ENCODE measurements at regions not wholly inside any gene's neighbourhood (a gene's known extent, or its start where the extent isn't known, plus 50 kb on each side); places are given as distances from the start of the nearest gene placed in this dataset.

GRCh38 chr18:78837754-78838153 is 141.9 kb upstream of the SALL3 start:
- no peak for DNase-seq (ENCODE audit: low read depth)
- H3K4me3 ChIP-seq (replicated peaks; ENCODE audit: low read depth, low read length), result no peak overlapping the region
- TF ChIP-seq CTCF (IDR thresholded peaks at IDR 0.05; ENCODE audit: low read length, missing control alignments), result no peak

- H3K4me3 ChIP-seq (replicated peaks; ENCODE audit: low read depth, low read length), result no peak overlapping the region
- DNase-seq (ENCODE audit: low read depth), result no peak
- TF ChIP-seq CTCF (IDR thresholded peaks at IDR 0.05; ENCODE audit: low read length, missing control alignments), result no peak
Measured at GRCh38 chr18:78838183-78838582, 141.4 kb upstream of the SALL3 start.

- H3K4me3 ChIP-seq (replicated peaks; ENCODE audit: low read depth, low read length), result no peak overlapping the region
- no peak for DNase-seq (ENCODE audit: low read depth)
- TF ChIP-seq CTCF (IDR thresholded peaks at IDR 0.05; ENCODE audit: low read length, missing control alignments), result no peak
Measured at GRCh38 chr18:78849046-78849445, 130.6 kb upstream of the SALL3 start.

GRCh38 chr18:78849458-78849857 is 130.2 kb upstream of the SALL3 start:
- no peak for DNase-seq (ENCODE audit: low read depth)
- no peak for TF ChIP-seq CTCF (IDR thresholded peaks at IDR 0.05; ENCODE audit: low read length, missing control alignments)
- H3K4me3 ChIP-seq (replicated peaks; ENCODE audit: low read depth, low read length), result no peak overlapping the region

- no peak for TF ChIP-seq CTCF (IDR thresholded peaks at IDR 0.05; ENCODE audit: low read length, missing control alignments)
- DNase-seq (ENCODE audit: low read depth), result no peak
- no peak overlapping the region for H3K4me3 ChIP-seq (replicated peaks; ENCODE audit: low read depth, low read length)
Measured at GRCh38 chr18:78853341-78853740, 126.3 kb upstream of the SALL3 start.

GRCh38 chr18:78855188-78855587 is 124.4 kb upstream of the SALL3 start:
- DNase-seq (ENCODE audit: low read depth), result no peak
- TF ChIP-seq CTCF (IDR thresholded peaks at IDR 0.05; ENCODE audit: low read length, missing control alignments), result no peak
- no peak overlapping the region for H3K4me3 ChIP-seq (replicated peaks; ENCODE audit: low read depth, low read length)

GRCh38 chr18:78856569-78857313 is 122.9 kb upstream of the SALL3 start:
- no peak for DNase-seq (ENCODE audit: low read depth)
- no peak for TF ChIP-seq CTCF (IDR thresholded peaks at IDR 0.05; ENCODE audit: low read length, missing control alignments)
- no peak overlapping the region for H3K4me3 ChIP-seq (replicated peaks; ENCODE audit: low read depth, low read length)

Data from fibroblast of pulmonary artery (primary cell).